NCI-H2171 treated with DMSO at 0.1 percent for 48 hours (cell line): ENCODE measurements at regions not wholly inside any gene's neighbourhood (a gene's known extent, or its start where the extent isn't known, plus 50 kb on each side); places are given as distances from the start of the nearest gene placed in this dataset.
"Not testable (repeated sequence)": the region's sequence is repeated elsewhere in the genome, so short reads cannot be mapped to it uniquely, and the experiment has no call there.

Experiments used
- DNase-seq: peaks from one replicate; lab custom pipeline; 2025; lab: John Stamatoyannopoulos, UW

DNA sequence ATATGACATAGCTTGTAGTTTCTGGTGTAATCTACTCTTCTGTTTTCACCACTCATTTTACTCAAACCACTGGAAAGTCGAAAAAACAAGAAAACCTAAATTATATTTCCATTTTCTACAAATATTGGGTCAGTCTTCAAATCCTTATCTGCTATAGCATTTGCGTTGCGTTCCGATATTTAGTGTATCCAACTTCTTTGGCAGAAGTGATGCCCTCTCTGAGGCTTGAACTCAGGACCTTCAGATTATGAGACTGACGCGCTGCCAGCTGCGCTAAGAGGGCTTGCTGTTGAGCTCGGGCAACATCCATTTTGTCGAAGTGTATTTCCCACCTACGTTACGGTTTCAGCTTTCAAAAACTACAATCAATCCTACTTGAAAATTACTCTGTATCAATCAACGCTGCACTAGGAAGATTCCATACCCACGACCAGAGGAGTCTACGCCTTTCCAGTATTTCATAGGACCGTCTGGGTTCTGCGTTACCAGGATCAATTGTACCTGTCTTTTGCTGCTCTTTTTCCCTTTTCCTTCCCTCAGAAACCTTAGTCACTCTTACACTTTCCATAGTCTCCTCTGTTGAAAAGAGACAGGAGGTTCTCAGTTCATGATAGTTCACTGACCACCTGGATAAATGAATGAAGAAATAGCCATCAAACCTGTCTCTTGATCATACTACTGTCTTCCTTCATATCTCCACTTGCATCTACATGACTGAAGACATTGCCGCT lies 140.5 kb upstream of the ZNF322 start:
- not testable (repeated sequence) for DNase-seq

DNA sequence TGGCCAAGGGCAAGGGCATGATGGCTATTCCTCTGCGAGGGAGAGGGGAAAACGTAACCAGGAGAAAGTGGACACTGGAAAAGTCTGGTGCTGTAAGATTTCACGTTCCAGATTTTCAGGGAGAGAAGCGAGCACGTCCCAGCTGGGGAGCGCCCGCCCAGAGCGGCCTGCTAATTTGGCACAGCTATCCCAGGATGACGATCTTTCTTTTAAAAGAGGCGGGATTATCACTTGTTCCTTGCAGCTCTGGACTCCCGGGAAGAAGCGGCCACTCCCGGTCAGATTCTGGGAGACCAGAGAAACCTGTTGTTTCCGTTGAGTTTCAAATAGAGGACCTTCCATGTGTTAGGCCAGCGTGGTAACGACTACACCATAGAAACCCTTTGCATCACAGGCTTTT lies 144.2 kb upstream of the ZNF322 start:
- DNase-seq = not testable (repeated sequence)

- not testable (repeated sequence) for DNase-seq
Measured at GRCh38 chr6:26811486-26812116, 152.1 kb upstream of the ZNF322 start.

- not testable (repeated sequence) for DNase-seq
Measured at GRCh38 chr6:26818640-26819225, 159.2 kb upstream of the ZNF322 start.

DNA sequence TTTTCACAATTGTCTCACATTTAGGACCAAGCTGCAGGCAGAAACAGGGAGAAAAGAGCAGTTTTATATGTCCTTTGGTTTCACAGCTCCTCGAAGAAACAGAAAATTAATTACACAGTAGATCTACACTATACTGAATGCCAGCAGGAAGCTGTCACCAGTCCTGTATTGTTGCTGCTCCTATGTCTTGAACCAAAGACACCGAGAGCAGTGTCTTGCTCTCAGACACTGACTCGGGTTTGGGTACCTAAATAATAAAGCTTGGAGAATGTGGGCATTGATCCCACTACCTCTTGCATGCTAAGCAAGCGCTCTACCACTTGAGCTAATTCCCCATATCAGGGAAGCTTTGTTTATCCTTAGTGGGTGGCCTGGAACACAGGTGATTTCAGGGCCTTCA lies 168.4 kb upstream of the ZNF322 start:
- DNase-seq = not testable (repeated sequence)

- not testable (repeated sequence) for DNase-seq
Measured at GRCh38 chr6:26829480-26829879, 169.9 kb upstream of the ZNF322 start.

DNA sequence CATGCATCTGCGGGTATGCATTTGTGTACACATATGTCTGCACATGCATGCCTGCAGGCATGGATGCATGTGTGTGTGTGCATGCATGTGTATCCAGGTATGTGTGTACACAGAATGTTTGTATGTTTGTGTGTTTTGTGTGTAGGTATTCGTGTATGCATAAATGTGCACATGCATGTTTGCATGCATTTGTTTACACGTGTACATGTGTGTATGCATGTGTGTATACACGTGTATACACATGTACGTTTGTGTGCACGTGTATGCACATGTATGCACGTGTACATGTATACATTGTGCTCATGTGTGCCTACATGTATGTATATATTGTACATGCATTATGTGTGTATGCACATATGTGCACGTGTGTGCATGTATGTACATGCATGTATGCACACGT lies 171.4 kb upstream of the ZNF322 start:
- not testable (repeated sequence) for DNase-seq

DNA sequence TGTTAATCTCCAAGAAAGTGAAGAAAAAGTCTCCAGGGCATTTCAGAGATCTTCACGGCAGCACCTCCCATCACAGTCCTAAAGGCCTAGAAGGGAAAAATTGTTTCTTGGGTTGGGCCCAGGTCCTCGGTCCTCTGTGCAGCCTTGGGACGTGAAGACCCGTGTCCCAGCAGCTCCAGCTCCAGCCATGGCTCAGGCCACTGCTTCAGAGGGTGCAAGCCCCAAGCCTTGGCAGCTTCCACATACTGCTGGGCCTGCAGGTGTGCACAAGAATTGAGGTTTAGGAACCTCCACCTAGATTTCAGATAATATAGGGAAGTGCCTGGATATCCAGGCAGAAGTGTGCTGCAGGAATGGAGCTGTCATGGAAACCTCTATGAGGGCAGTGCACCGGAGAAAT lies 176.2 kb upstream of the ZNF322 start:
- DNase-seq = not testable (repeated sequence)

DNA sequence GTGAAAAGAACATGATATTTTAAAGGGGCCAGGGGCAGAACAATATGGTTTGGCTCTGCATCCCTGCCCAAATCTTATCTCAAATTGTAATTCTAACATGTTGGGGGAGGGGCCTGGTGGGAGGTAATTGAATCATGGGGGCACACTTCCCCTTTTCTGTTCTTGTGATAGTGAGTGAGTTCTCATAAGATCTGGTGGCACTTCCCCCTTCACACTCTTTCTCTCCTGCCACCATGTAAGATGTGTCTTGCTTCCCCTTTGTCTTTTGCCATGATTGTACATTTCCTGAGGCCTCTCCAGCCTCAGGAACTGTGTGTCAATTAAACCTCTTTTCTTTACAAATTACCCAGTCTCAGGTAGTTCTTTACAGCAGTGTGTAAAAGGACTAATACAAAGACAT lies 177.1 kb upstream of the ZNF322 start:
- DNase-seq = not testable (repeated sequence)

DNA sequence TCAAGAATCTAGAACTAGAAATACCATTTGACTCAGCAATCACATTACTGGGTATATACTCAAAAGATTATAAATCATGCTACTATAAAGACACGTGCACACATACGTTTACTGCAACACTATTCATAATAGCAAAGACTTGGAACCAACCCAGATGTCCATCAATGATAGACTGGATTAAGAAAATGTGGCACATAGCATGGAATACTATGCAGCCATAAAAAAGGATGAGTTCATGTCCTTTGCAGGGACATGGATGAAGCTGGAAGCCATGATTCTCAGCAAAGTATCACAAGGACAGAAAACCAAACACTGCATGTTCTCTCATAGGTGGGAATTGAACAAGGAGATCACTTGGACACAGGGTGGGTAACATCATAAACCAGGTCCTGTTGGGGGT lies 185.3 kb upstream of the ZNF322 start:
- DNase-seq = not testable (repeated sequence)

DNA sequence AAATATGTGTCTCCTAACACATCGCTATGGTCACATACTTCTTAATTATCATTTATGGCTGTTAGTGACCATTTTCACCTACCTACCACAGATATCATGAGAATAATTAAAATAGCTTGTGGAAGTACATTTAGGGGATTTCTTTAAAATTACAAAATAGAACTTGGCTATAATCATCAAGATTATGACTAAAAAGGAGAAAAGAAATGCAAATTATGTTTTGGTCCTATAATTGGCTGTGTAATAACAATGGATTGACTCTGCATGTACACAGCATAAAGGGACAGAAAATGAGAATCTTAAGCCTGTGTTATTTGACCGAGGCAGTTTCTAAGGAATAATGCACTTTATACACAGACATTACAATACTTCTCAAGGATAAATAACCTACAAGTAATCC lies 197.7 kb upstream of the ZNF322 start:
- not testable (repeated sequence) for DNase-seq

GRCh38 chr6:26859067-26859770 lies 199.7 kb upstream of the ZNF322 start:
- not testable (repeated sequence) for DNase-seq

GRCh38 chr6:26859771-26860163 lies 200.2 kb upstream of the ZNF322 start:
- DNase-seq = not testable (repeated sequence)

DNA sequence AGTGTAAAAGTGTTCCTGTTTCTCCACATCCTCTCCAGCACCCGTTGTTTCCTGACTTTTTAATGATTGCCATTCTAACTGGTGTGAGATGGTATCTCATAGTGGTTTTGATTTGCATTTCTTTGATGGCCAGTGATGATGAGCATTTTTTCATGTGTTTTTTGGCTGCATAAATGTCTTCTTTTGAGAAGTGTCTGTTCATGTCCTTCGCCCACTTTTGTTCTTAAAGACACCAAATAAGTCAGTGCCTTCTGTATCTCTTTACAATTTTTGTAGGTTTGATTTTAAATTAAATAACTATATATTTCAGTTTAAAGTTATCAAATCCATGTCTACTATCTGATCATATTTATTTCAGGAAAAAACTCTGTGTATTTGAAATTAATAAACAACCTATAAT lies 202.4 kb upstream of the ZNF322 start:
- DNase-seq = not testable (repeated sequence)

- not testable (repeated sequence) for DNase-seq
Measured at GRCh38 chr6:26863641-26864040, 204.1 kb upstream of the ZNF322 start.

GRCh38 chr6:26898785-26899184 lies 239.2 kb upstream of the ZNF322 start:
- DNase-seq = not testable (repeated sequence)

- not testable (repeated sequence) for DNase-seq
Measured at GRCh38 chr6:26924206-26924605, 264.7 kb upstream of the ZNF322 start.

- DNase-seq = not testable (repeated sequence)
Measured at GRCh38 chr6:26928190-26928589, 268.6 kb upstream of the ZNF322 start.

GRCh38 chr6:26937258-26937657 lies 277.7 kb upstream of the ZNF322 start:
- not testable (repeated sequence) for DNase-seq

DNA sequence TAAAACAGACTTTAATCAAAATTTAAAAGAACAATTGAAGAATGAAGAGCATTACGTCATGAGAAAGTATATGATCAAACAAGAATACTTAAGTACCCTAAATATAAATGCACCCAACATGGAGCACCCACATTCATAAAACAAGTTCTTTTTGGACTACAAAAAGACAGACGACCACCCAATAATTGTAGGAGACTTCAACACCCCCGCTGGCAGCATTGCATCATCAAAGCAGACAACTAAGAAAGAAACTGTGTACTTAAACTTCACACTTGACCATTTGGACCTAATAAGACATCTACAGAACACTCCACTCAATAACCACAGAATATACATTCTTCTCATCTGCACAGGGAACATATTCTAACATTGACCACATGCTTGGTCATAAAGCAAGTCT lies 291.7 kb upstream of the ZNF322 start:
- not testable (repeated sequence) for DNase-seq

DNA sequence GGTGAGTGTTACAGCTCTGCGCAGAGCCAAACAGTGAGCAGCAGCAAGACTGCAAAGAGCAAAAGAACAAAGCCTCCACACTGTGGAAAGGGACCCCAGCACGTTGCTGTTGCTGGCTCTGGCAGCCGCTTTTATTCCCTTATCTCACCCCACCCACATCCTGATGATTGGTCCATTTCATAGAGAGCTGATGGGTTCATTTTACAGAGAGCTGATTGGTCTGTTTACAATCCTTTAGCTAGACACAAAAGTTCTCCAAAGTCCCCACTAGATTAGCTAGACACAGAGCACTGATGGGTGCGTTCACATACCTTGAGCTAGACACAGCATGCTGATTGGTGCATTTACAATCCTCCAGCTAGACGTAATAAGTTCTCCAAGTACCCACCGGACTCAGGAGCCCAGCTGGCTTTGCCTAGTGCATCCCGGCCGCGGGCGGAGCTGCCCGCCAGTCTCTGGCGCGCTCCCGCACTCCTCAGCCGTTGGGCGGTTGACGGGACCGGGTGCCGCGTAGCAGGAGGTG lies 291.4 kb upstream of the PRSS16 start:
- DNase-seq = peak; percentile 85

DNA sequence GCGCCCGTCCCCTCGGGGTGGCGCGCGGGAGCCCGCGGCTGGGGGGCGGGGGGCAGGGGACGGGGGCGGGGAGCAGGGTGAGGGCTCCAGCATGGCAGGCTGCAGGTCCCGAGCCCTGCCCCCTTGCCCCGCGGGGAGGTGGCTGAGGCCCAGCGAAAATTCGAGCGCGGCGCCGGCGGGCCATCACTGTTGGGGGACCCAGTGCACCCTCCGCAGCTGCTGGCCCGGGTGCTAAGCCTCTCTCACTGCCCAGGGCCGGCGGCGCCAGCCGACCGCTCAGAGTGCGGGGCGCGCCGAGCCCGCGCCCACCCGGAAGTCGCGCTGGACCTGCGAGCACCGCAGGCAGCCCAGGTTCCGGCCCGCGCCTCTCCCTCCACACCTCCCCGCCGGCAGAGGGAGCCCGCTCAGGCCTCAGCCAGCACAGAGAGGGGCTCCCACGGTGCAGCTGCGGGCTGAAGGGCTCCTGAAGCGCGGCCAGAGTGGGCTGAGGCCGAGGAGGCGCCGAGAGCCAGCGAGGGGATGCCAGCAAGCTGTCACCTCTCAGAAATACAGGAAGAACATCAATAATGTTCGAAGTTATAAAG lies 290.8 kb upstream of the PRSS16 start:
- peak; percentile 64 for DNase-seq
